Islet precursor cell (in vitro differentiated cells): ENCODE measurements at regions not wholly inside any gene's neighbourhood (a gene's known extent, or its start where the extent isn't known, plus 50 kb on each side); places are given as distances from the start of the nearest gene placed in this dataset.
"Not testable (repeated sequence)": the region's sequence is repeated elsewhere in the genome, so short reads cannot be mapped to it uniquely, and the experiment has no call there.

ENCODE experiments used
- DNase-seq: peaks from one replicate; pipeline ENCODE4 v3.0.0-alpha.2; 2018

DNA sequence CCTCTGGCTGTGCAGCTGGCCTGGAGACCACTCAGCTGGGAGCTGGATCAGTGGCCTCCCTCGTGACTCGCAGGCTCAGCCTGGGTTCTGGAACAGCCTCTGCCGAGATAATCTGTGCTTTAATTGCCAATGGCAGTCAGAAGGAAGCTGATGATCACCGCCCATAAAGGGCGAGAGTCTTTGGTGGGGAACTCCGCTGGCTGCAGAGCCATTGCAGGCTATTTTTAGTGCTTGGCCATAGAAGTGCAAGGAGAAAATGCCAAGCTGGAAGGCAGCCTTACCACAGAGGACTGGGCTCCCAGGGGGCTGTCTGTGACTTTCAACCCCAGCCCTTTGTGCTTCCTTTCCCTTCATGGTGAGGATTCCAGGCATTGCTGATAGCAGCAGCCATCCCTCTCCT is 62.2 kb upstream of the TENM4 start:
- peak; percentile 78 for DNase-seq

DNA sequence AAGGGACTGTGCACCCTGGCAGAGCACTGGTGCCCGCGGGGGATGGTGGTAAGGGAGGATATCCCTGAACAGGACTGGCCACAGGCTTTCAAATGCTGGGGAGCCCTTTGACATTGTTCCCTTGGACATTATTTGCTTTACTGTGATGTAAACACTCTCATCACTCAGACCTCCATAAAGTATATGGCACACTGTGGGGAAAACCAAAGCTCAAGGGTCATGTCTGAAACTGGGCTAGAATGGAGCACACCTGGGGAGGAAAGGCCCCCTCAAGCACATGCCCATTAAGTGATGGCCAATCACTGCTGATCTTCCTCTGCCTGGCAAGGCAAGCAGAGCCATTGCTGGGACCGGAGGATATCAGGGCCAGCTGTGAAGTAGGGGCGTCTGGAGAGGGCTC is 60.9 kb upstream of the TENM4 start:
- DNase-seq, result no peak

DNA sequence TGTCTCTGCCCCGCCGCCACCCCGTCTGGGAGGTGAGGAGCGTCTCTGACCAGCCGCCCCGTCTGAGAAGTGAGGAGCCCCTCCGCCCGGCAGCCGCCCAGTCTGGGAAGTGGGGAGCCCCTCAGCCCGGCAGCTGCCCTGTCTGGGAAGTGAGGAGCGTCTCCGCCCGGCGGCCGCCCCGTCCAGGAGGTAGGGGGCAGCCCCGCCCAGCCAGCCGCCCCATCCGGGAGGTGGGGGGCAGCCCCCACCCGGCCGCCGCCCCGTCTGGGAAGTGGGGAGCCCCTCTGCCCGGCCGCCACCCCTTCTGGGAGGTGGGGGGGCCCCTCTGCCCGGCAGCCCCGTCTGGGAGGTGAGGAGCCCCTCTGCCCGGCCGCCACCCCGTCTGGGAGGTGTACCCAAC is 59.1 kb upstream of the TENM4 start:
- not testable (repeated sequence) for DNase-seq

DNA sequence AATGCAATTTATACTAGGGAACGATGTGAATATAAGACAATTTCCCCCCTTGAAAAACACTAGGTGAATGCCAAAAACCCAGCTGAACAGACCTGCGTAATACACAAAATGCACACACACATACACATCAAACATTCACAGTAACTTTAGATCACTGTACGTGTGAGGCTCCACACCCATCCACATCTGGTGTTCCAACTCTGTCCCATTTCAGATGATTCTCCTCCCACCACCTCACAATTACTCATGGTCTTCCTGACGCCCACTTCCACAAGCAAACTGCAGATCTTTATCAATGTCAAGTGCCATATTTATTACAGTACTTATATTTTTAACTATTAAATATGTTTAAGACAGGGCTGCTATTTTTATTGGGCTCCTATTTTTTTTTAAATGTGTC is 57.8 kb upstream of the TENM4 start:
- no peak for DNase-seq

DNA sequence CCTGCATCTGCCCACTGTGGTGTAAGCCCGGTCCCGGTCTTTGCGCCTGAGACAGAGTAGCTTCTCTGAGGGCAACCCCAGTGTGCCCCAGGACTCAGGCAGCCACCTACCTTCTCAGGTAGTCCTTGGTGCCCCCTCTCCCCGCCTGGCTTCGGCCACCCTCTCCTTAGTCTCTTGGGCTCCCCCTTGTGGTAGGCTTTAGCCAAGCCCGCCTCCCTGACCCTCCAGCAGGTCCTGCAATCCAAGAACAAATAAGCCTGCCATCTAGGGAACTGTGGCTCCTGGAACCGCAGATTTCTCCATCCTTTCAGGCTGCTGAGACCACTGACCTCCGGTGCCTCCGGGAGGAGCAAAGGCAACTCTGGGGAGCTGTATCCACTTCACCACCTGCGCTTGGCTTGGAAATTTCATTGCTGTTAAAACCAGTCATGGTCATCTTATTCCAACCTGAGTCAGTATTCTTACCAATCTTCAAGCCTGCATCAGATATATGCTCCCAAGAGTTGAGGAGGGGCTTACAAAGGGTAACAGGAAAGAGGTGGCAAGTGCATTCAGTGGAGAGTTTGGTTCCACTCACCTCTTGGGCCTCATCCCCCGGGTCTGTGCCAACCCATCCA is 52.8 kb upstream of the TENM4 start:
- DNase-seq, result peak; percentile 93

DNA sequence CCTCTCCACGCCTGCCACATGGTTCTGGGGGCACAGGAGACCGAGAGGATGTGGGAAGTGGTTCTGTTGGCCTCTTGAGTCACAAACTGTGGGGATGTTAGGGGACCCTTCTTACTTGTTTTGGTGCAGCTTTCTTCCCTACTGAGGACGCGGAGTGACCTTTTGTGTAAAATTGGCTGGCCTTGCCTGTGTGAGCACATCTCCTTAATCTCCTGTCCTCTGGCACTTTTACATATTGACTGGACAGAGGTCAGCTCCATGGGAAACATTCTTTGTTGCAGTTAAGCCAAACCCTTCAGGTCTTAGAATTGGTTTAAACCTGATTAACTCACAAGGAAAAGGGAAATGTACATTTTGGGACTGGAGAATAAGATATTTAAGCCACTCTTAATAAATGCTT is 51.2 kb upstream of the TENM4 start:
- DNase-seq, result no peak
